ENCODE measurements at regions not wholly inside any gene's neighbourhood (a gene's known extent, or its start where the extent isn't known, plus 50 kb on each side); places are given as distances from the start of the nearest gene placed in this dataset.

DNA sequence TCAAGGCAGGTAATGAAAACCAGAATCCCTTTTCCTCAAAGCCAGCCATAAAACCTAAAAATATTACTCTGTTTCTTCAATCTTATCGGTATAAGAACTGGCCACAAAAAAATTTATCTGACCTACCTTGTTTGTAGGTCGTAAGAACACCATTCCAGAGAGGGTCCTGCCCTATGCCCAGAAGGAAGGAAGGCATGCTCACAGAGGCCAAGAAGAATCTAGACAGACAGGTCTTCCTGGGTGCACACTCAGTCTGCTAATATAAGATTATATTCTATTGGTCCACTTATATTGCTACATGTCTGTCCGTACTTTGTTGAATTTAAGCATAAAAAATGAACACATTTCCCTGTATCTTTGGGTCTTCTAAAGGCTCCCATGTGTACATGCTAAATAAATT is 2136.1 kb upstream of the PCDH20 start:
- TF ChIP-seq CTBP1 (IDR thresholded peaks at IDR 0.05; ENCODE audit: borderline replicate concordance) (no peak), BHLHE40 (IDR thresholded peaks at IDR 0.05; ENCODE audit: borderline replicate concordance) (no peak), PKNOX1 (IDR thresholded peaks at IDR 0.05) (no peak), TARDBP (IDR thresholded peaks at IDR 0.05) (no peak), SP1 (IDR thresholded peaks at IDR 0.05) (no peak), FOXM1 (IDR thresholded peaks at IDR 0.05; ENCODE audit: borderline replicate concordance) (no peak), ELF4 (IDR thresholded peaks at IDR 0.05) (no peak), FOXA1 (IDR thresholded peaks at IDR 0.05) (no peak)

Measured in HEK293T (cell line).